Retinal pigment epithelial cell (primary cell): ENCODE measurements at regions not wholly inside any gene's neighbourhood (a gene's known extent, or its start where the extent isn't known, plus 50 kb on each side); places are given as distances from the start of the nearest gene placed in this dataset.
"Not testable (repeated sequence)": the region's sequence is repeated elsewhere in the genome, so short reads cannot be mapped to it uniquely, and the experiment has no call there.

Experiments
- DNase-seq: peaks from one replicate; pipeline ENCODE4 v3.0.0-alpha.2; 2010; ENCODE audit warnings: low read depth
- H3K4me3 ChIP-seq: 2 replicates; pipeline ENCODE4 v1.5.1; 2011; ENCODE audit warnings: mild to moderate bottlenecking, low read length, control low read depth, moderate library complexity
- TF ChIP-seq, protein P1 (sequence below): conservative IDR thresholded peaks from 2 replicates; pipeline ENCODE4 v1.5.1; 2011; ENCODE audit warnings: low read depth, low read length, control low read depth, inconsistent platforms

DNA sequence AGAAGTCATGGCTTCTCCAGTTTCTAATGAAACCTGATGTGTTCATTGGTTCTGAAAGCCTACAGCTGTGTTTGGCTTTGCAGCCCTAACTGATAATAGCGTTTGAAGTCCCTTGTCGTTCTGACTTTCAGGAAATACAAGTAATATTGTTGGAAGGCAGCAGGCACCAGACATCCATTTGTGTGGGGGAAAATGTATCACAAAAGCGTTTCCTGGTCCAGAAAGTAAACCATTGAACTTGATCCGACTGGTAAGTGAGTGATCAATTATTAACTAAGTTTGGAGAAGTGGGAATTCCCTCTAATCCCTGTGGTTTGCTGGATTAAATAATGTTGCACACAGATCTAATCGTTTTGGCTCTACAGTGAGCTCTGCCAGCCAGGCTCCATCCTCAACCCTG lies 77.3 kb upstream of the LTA4H start:
- TF ChIP-seq, protein P1, sequence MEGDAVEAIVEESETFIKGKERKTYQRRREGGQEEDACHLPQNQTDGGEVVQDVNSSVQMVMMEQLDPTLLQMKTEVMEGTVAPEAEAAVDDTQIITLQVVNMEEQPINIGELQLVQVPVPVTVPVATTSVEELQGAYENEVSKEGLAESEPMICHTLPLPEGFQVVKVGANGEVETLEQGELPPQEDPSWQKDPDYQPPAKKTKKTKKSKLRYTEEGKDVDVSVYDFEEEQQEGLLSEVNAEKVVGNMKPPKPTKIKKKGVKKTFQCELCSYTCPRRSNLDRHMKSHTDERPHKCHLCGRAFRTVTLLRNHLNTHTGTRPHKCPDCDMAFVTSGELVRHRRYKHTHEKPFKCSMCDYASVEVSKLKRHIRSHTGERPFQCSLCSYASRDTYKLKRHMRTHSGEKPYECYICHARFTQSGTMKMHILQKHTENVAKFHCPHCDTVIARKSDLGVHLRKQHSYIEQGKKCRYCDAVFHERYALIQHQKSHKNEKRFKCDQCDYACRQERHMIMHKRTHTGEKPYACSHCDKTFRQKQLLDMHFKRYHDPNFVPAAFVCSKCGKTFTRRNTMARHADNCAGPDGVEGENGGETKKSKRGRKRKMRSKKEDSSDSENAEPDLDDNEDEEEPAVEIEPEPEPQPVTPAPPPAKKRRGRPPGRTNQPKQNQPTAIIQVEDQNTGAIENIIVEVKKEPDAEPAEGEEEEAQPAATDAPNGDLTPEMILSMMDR = no peak
- no peak overlapping the region for H3K4me3 ChIP-seq
- no peak for DNase-seq

DNA sequence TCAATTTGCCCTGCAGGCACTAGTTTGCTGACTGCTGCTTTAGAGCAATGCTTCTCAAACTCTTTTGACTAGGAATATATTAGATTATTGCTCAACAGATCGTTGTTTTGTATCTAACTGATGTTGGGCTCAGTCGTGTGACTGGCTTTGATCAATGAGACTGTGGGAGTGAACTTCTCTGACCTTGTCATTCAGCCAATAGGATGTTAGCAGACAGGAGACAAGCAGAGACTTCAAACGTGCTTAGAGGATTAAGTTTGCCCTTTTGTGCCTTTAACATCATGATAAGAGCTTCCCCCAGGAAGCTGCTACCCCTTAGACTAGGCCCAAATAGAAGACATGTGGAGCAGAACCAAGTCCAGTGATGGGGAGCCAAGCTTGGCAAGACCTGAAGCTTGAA lies 76.7 kb upstream of the ELK3 start:
- no peak overlapping the region for H3K4me3 ChIP-seq
- no peak for DNase-seq
- TF ChIP-seq, protein P1 = no peak

DNA sequence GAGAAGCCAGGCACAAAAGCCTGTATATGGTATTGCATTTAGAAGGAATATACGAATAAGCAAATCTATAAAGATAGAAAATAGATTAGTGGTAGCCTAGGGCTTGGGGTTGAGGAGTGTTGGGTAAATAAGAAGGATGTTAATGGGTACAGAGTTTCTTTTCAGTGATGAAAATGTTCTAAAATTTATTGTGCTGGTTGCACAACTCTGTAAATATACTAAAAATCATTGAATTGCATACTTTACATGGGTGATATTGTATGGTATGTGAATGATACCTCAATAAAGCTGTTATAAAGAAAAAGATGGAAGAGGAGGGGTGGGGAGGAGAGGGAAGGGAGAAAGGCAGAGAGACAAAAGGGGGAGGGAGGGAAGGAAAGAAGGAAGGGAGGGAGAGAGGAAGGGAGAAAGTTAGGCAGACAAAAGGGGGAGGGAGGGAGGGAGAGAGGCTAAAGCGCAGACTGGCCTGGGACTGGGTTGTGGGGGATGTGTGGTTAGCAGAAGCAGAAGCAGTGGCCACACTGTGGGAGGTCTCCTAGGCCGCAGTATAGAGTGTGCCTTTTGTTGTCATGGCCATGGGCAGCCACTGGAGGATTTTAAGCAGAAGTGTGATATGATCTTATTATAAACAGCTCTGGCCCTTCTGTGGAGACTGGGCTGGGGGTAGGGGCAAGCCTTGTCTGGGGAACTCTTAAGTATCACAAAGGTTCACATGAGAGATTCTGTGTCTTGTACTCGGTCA lies 73.6 kb upstream of the ELK3 start:
- DNase-seq = no peak
- TF ChIP-seq, protein P1 = no peak
- H3K4me3 ChIP-seq = no peak overlapping the region

DNA sequence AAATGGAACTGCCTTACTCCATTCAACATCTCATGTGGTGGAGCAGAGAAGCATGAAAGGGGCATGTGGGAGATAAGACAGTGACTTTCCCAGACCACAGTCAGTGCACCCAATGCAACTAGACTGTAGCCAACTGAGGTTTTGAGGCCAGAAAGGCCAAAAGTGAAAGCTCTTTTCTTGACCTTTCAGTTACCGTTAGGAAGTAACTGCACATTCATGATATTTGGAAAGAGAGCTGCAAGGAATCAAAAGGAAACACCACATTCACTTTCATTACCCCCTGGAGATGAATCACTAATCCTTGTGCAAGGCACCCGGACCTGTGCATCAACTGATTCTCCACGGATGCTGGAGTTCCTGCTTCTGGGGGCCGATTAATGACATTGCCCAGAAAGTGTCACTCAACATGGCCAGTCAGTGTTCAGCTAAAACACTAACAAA lies 72.9 kb upstream of the ELK3 start:
- TF ChIP-seq, protein P1 = no peak
- H3K4me3 ChIP-seq = no peak overlapping the region
- DNase-seq = no peak

DNA sequence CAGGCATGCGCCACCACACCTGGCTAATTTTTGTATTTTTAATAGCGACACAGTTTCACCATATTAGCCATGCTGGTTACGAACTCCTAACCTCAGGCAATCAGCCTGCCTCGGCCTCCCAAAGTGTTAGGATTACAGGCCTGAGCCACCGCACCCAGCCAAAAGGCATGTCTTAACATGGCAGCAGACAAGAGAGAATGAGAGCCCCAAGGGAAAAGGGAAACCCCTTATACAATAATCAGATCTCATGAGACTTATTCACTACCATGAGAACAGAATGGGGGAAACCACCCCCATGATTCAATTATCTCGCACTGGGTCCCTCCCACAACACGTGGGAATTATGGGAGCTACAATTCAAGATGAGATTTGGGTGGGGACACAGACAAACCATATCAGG lies 65.9 kb upstream of the ELK3 start:
- DNase-seq, H3K4me3 ChIP-seq: not testable (repeated sequence)

DNA sequence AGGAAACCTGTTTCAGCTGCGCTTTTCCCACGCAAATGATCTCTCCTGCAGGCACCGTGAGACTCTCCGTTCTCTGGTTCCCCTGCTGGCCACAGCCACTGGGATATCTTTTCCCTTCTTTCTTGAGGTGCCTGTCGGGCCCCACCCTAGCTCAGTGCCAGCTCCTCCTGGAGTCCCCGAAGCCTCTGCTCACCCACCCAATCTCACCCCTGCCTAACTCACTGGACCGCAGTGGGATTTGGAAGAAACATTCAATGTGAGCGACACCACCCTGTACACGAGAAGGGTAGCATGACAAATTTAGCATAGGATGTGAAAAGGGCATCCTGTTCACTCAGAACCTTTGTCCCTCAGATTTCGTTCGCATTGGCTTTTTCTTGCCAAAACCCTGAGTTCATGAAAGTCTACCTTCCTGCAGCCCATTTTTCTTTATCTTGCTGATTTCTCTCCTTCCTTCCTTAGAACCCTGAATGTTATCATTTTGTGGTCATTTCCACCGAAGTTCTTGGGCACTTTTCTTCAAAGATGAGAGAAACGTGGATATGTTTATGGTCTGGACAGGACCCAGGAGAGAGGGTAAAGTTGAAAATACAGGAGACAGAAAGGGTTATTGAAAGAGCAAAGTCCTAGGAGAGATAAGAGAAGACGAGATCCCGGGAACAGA lies 63.6 kb upstream of the ELK3 start:
- DNase-seq = no peak
- TF ChIP-seq, protein P1 = no peak
- no peak overlapping the region for H3K4me3 ChIP-seq

DNA sequence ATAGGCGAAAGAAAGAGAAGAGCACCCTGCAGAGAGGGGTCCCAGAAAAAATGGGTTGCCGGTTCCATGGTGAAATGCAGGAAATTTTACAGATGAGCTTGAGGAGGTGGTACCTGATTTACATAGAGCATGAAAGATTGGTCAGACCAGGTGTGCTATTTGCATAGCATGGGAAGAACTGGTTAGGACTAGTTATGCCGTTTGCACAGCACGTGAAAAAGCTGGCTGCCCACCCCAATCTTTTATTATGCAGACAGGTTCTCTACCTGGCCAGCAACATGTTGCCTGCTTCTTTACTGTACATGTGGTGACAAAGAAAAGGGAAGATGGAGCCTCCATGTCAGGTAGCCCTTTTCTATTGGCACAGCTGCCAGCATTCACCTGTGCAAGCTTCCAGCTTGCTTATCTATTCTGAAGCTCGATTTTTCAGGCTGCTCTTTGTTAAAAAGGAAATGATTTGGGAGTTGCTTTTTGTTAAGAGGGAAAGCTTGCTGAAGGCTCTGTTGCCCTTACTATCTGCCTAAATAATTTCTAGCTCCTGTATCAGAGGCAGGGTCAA lies 62.9 kb upstream of the ELK3 start:
- no peak overlapping the region for H3K4me3 ChIP-seq
- TF ChIP-seq, protein P1 = no peak
- no peak for DNase-seq
